DND-41 (cell line): ENCODE measurements at regions not wholly inside any gene's neighbourhood (a gene's known extent, or its start where the extent isn't known, plus 50 kb on each side); places are given as distances from the start of the nearest gene placed in this dataset.

Experiments
- EZH2 ChIP-seq: IDR thresholded peaks from 3 replicates; pipeline ENCODE4 v1.6.1; 2012; ENCODE audit warnings: borderline replicate concordance, low read depth, mild to moderate bottlenecking, moderate library complexity, low read length, inconsistent platforms; ENCODE audit not compliant: severe bottlenecking
- TF ChIP-seq, protein P1 (sequence below): IDR thresholded peaks from 2 replicates; pipeline ENCODE4 v1.5.1; 2012; ENCODE audit warnings: borderline replicate concordance, low read length, moderate library complexity, mild to moderate bottlenecking; ENCODE audit not compliant: poor library complexity, severe bottlenecking; ENCODE audit errors: extremely low read depth

GRCh38 chr18:38243291-38243690, 677.7 kb upstream of the CELF4 start:
- TF ChIP-seq, protein P1, sequence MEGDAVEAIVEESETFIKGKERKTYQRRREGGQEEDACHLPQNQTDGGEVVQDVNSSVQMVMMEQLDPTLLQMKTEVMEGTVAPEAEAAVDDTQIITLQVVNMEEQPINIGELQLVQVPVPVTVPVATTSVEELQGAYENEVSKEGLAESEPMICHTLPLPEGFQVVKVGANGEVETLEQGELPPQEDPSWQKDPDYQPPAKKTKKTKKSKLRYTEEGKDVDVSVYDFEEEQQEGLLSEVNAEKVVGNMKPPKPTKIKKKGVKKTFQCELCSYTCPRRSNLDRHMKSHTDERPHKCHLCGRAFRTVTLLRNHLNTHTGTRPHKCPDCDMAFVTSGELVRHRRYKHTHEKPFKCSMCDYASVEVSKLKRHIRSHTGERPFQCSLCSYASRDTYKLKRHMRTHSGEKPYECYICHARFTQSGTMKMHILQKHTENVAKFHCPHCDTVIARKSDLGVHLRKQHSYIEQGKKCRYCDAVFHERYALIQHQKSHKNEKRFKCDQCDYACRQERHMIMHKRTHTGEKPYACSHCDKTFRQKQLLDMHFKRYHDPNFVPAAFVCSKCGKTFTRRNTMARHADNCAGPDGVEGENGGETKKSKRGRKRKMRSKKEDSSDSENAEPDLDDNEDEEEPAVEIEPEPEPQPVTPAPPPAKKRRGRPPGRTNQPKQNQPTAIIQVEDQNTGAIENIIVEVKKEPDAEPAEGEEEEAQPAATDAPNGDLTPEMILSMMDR, result no peak
- TF ChIP-seq EZH2, result no peak
